ENCODE measurements at regions not wholly inside any gene's neighbourhood (a gene's known extent, or its start where the extent isn't known, plus 50 kb on each side); places are given as distances from the start of the nearest gene placed in this dataset.

DNA sequence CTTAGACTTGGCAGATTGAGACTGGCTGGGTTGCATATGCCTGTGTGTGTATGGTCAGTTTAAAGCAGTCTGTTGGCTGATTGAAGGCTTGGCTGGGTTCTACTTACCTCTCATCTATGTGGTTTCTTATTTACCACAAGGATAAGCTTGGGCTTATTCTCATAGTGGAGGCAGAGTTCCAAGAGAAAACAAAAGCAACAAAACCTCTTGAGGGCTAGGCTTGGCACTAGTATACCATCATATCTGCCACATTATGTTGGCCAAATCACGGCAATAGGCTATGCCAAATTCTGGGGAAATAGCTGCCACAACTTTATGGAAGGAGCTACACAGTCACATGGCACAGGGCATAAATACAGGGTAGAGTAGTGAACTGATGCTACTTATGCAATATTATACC lies 714.1 kb downstream of the CBLN4 start:
- no peak overlapping the region for H3K27ac ChIP-seq (ENCODE audit: insufficient read length, low read depth, low read length)
- no peak overlapping the region for H2BK5ac ChIP-seq (ENCODE audit: insufficient read length, low read length)
- no peak overlapping the region for H2AK5ac ChIP-seq (ENCODE audit: insufficient read length, low read length)
- no peaks in the 10 kb centered on the region for H3K79me2 ChIP-seq (ENCODE audit: insufficient read depth, low read length)
- no peak overlapping the region for H2BK20ac ChIP-seq (ENCODE audit: low read depth, low read length, poor library complexity, severe bottlenecking)
- no peak overlapping the region for H3K4ac ChIP-seq (ENCODE audit: low read depth, low read length)
- no peak overlapping the region for H3K4me2 ChIP-seq (ENCODE audit: insufficient read depth, insufficient read length, low read length)
- Mint-ChIP-seq H3K36me3 (ENCODE audit: insufficient read depth in 1 of 3, low read depth in 3 of 3) (no peaks in the 10 kb centered on the region), H3K9me3 (no peaks in the 10 kb centered on the region), H3K27ac (no peak overlapping the region), H3K4me1 (no peaks in the 10 kb centered on the region), H3K4me3 (no peak overlapping the region), H3K27me3 (ENCODE audit: low read depth) (peaks cover 2% of the 10 kb centered on the region; the same call in 1 of the 2 replicates)
- no peak overlapping the region for H2BK120ac ChIP-seq (ENCODE audit: low read depth, low read length, poor library complexity, severe bottlenecking)
- H3K14ac ChIP-seq (ENCODE audit: insufficient read depth, low read length): no peak overlapping the region
- no peaks in the 10 kb centered on the region for H3K23me2 ChIP-seq (ENCODE audit: insufficient read length, low read depth, low read length, poor library complexity, severe bottlenecking)
- H4K91ac ChIP-seq (ENCODE audit: insufficient read length, low read depth, low read length): no peak overlapping the region
- H2BK12ac ChIP-seq (ENCODE audit: insufficient read length, low read depth, low read length): no peak overlapping the region
- H3K23ac ChIP-seq (ENCODE audit: insufficient read length, low read depth, low read length): no peak overlapping the region
- no peaks in the 10 kb centered on the region for H3K27me3 ChIP-seq (ENCODE audit: insufficient read depth, low read length)
- H3K56ac ChIP-seq (ENCODE audit: insufficient read length, low read depth, low read length): no peak overlapping the region
- H2BK15ac ChIP-seq (ENCODE audit: low read depth, low read length): no peak overlapping the region
- no peak for DNase-seq
- H3K9me3 ChIP-seq (ENCODE audit: control insufficient read depth, low read depth, low read length): no peaks in the 10 kb centered on the region
- H2AFZ ChIP-seq (ENCODE audit: low read length): no peak overlapping the region
- H3K4me1 ChIP-seq (ENCODE audit: insufficient read depth, low read length): no peaks in the 10 kb centered on the region
- H3K79me1 ChIP-seq (ENCODE audit: insufficient read depth, low read depth, low read length, poor library complexity, severe bottlenecking): no peaks in the 10 kb centered on the region
- no peak overlapping the region for H3K18ac ChIP-seq (ENCODE audit: insufficient read length, low read depth, low read length)
- no peak overlapping the region for H3T11ph ChIP-seq (ENCODE audit: low read length)
- no CpG with 5 or more reads among the region's 1 CpG for WGBS (ENCODE audit: extremely low coverage, insufficient read length, low lambda C conversion rate)
- TF ChIP-seq CTCF (conservative IDR thresholded peaks at IDR 0.05): no peak
- no peak overlapping the region for H4K5ac ChIP-seq (ENCODE audit: insufficient read length, low read depth, low read length)
- no peaks in the 10 kb centered on the region for H4K20me1 ChIP-seq (ENCODE audit: control insufficient read depth, insufficient read depth, insufficient read length)
- H3K9ac ChIP-seq (ENCODE audit: extremely low read depth, insufficient read length, low read length): no peak overlapping the region
- H4K8ac ChIP-seq (replicated peaks; ENCODE audit: insufficient read length, low read depth, low read length): no peak overlapping the region

Data from H9 (cell line).